ENCODE measurements at regions not wholly inside any gene's neighbourhood (a gene's known extent, or its start where the extent isn't known, plus 50 kb on each side); places are given as distances from the start of the nearest gene placed in this dataset.

GRCh38 chr14:85102591-85102990, 427.4 kb upstream of the FLRT2 start:
- no peak for TF ChIP-seq EZH2 (IDR thresholded peaks at IDR 0.05; ENCODE audit: insufficient read depth, poor library complexity, severe bottlenecking)
- TF ChIP-seq EZH2phosphoT487 (IDR thresholded peaks at IDR 0.05; ENCODE audit: insufficient read depth, low read depth), result no peak
